Left cardiac atrium (tissue), 4 donors: ENCODE measurements at regions not wholly inside any gene's neighbourhood (a gene's known extent, or its start where the extent isn't known, plus 50 kb on each side); places are given as distances from the start of the nearest gene placed in this dataset.
A peak's percentile ranks its signal among the peaks of the same experiment; 100 is the strongest.
"Not testable (repeated sequence)": the region's sequence is repeated elsewhere in the genome, so short reads cannot be mapped to it uniquely, and the experiment has no call there.

ENCODE experiments used
- ATAC-seq, 2 donors: fragments of 200-7000 bp; cut with Tn5 transposase; one replicate each; pipeline ENCODE4 v1.9.1; 2020; ENCODE audit warnings: mild to moderate bottlenecking in 2 of 2, moderate library complexity in 2 of 2
- DNase-seq: peaks from one replicate; pipeline ENCODE4 v3.0.0-alpha.2; 2020
- intact Hi-C, 2 donors: fragments of 100-400 bp; cut with DNase I; formaldehyde crosslinking; loops; one replicate each; pipeline versions ENCODE4 v1.14.1 to v1.15.1; 2022 to 2023
- donor health status: DM: no; HTN: yes; CAD: no.
- donor health status: DM: no; HTN: yes; CAD: no; lungs with severe emphysema.
- donor health status: DM: yes; HTN: yes; CAD: no.
- donor health status: Dilated cardiomyopathy.

- intact Hi-C loops, result no loop called here
- DNase-seq, result no peak
- ATAC-seq, result no peak
Measured at GRCh38 chr5:71811779-71812178, 92.7 kb downstream of the CARTPT start.

DNA sequence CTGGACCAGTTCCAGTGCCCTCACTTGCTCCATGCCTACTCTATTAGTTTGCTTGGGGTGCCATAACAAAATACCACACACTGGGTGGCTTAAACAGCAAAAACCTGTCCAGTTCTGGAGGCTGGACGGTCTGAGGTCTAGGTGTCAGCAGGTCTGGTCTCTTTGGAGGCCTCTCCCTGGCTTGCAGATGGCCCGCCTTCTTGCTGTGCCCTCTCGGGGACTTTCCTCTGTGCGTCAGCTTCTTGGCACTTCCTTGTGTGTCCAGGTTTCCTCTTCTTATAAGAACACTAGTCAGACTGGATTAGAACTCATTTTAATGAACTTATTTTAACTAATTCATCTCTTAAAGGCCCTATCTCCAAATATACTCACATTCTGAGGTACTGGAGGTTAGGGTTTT is 97.2 kb downstream of the CARTPT start:
- DNase-seq (no peak), ATAC-seq (no peak)
- intact Hi-C loops, result no loop called here

DNA sequence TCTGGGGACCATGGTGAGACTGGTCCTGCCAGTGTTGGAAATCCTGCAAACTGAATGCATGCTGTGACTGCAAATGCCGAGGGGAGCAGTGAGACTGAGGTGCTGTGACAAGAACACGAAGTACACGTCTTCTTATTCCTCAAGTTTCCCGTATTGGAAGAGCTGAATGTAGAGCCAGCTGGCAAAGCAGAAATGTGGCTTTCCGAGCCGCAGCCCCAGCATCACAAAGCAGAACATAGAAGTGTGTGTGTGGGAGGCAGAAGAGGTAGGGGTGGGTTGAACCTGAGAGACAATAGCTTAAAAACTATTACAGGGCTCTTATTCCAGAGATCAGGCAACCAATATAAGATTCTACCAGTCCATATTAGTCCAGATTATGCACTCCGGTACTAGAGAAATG is 98.8 kb downstream of the CARTPT start:
- no peak for DNase-seq

GRCh38 chr5:71821029-71821428 is 102.0 kb downstream of the CARTPT start:
- intact Hi-C loops, result no loop called here

More for the DNA sequence above, 98.8 kb downstream of the CARTPT start:
- ATAC-seq, result no peak
- intact Hi-C loops, result no loop called here

DNA sequence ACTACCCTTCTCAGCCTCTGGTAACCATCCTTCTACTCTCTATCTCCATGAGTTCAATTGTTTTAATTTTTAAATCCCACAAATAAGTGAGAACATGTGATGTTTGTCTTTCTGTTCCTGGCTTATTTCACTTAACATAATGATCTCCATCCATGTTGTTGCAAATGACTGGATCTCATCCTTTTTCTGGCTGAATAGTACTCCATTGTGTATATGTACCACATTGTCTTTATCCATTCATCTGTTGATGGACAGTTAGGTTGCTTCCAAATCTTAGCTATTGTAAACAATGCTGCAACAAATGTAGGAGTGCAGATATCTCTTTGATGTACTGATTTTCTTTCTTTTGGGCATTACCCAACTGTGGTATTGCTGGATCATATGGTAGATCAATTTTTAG is 103.0 kb downstream of the CARTPT start:
- ATAC-seq, DNase-seq, intact Hi-C loops: not testable (repeated sequence)

More at GRCh38 chr5:71821029-71821428, 102.0 kb downstream of the CARTPT start:
- no peak for DNase-seq
- ATAC-seq, result no peak

GRCh38 chr5:71825992-71826391 is 106.9 kb downstream of the CARTPT start:
- DNase-seq, result no peak
- intact Hi-C loops, result no loop called here
- no peak for ATAC-seq

- intact Hi-C loops, result no loop called here
Measured at GRCh38 chr5:71828291-71829040, 109.4 kb downstream of the CARTPT start.

GRCh38 chr5:71829206-71829605 is 110.1 kb downstream of the CARTPT start:
- ATAC-seq, result no peak
- intact Hi-C loops, result no loop called here
- DNase-seq, result no peak

More at GRCh38 chr5:71828291-71829040, 109.4 kb downstream of the CARTPT start:
- ATAC-seq (no peak), DNase-seq (no peak)

- intact Hi-C loops, result loop anchor here in 1 of 2 donors (10.0 kb wide), 1 partner anchor 54 kb away; no protein-coding TSS in a partner anchor
- peak; percentile 94 to 95 for ATAC-seq
- peak; percentile 73 for DNase-seq
Measured at GRCh38 chr5:71830681-71831539, 111.8 kb downstream of the CARTPT start.

DNA sequence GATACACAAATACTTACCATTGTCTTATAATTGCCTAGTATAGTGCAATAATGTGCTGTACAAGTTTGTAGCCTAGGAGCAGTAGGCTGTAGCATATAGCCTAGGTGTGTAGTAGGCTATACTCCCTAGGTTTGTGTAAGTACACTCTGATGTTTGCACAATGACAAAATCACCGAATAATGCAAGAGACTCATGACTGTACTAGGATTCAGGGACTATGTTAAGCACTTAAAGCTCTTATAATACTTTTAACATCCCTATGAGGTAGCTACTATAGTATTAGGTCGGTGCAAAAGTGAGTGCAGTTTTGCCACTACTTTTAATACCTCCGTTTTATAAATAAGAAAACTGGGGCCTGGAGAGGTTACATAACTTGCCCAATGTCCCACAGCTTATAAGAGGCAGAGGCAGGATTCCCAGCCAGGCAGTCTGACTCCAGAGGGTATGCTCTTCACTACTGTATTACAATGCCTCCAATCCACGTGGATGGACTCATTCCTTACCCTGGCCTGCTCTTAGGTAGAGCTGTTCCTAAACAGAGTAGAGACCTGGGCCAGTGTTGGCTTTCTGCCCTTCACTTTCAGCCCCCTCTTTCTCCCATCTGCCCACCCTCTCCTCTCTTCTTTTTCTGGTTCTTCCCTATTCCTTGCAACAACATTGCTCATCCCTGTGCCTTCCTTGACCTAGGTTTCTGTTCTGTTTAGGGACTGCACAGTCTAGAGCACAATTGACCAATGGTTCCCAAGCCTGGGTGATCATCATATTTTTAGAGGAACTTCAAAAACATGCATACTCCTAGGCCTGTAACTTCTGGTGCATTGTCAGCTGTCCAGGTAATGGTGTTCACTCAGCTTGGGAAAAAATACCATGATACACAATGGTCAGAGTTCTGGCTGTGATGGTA is 114.0 kb downstream of the CARTPT start:
- no peak for DNase-seq
- no peak for ATAC-seq
- intact Hi-C loops, result loop anchor here in 1 of 2 donors (10.0 kb wide), 1 partner anchor 52 kb away; no protein-coding TSS in a partner anchor

- ATAC-seq, result no peak
- no peak for DNase-seq
- intact Hi-C loops, result loop anchor here in 1 of 2 donors (10.0 kb wide), 1 partner anchor 50 kb away; no protein-coding TSS in a partner anchor
Measured at GRCh38 chr5:71834601-71835000, 115.5 kb downstream of the CARTPT start.

GRCh38 chr5:71836084-71836483 is 117.0 kb downstream of the CARTPT start:
- ATAC-seq (no peak), DNase-seq (no peak)
- intact Hi-C loops, result loop anchor here in 1 of 2 donors (10.0 kb wide), 1 partner anchor 49 kb away; no protein-coding TSS in a partner anchor

GRCh38 chr5:71836559-71837112 is 117.6 kb downstream of the CARTPT start:
- intact Hi-C loops, result loop anchor here in 1 of 2 donors (10.0 kb wide), 1 partner anchor 48 kb away; no protein-coding TSS in a partner anchor
- no peak for DNase-seq
- no peak for ATAC-seq

- intact Hi-C loops, result loop anchor here in 1 of 2 donors (10.0 kb wide), 1 partner anchor 47 kb away; no protein-coding TSS in a partner anchor
- DNase-seq, result no peak
- ATAC-seq, result peak in 1 of 2 donors; percentile 63
Measured at GRCh38 chr5:71838286-71838685, 119.2 kb downstream of the CARTPT start.

DNA sequence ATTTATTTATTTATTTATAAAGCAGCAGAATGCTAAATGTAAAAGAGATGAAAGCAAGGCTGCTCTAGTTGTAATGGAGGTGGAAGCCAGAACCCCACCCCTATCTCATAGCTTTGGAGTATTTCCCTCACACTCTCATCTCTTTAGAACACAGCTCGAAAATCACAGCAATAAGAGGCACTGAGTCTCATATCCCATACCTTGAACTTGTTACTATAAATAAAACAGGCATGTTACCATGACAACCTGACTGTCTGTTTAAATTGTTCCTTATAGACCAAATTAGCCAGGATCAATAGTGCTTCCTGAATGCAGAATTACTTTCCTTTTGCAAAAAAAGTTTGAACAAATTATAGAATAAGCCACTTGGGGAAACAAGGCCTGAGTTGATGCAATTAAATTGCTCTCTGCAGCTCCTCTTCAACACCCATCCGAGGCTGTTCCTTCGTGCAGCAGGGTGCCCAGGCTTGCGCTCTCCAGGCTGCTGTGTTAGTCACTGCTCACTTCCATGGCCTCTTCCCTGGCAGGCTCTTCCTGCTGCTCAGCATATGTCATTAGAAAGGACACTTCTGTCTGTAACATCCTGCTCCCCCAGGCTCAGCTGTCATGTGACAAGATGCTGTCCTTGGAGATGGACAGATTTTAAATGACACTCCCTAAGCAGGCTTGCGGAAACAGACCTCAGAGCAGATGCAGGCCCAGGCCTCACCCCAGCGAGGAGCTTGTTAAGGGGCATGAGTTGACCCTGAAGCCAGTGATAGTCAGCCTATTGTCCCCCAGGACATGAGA is 120.2 kb downstream of the CARTPT start:
- DNase-seq (no peak), ATAC-seq (peak; percentile 19 to 85)
- intact Hi-C loops, result loop anchor here in 1 of 2 donors (10.0 kb wide), 1 partner anchor 46 kb away; no protein-coding TSS in a partner anchor

DNA sequence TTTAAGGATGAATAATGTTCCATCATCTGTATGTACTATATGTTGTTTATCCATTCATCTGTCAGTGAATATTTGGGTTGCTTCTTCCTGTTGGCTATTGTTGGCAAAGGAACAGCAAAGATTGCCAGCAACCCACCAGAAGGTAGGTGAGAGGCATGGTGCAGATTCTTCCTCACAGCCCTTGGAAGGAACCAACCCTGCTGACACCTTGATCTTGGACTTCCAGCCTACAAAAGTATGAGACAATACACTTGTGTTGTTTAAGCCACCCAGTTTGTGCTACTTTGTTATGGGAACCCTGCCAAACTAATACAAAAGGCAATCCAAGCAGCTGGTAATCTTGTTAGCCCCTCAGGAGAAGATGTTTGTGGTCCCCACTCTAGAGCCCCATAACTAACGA is 122.0 kb downstream of the CARTPT start:
- intact Hi-C loops, result no loop called here
- ATAC-seq (no peak), DNase-seq (no peak)

GRCh38 chr5:71843111-71843510 is 124.0 kb downstream of the CARTPT start:
- DNase-seq (no peak), ATAC-seq (no peak)
- intact Hi-C loops, result no loop called here

DNA sequence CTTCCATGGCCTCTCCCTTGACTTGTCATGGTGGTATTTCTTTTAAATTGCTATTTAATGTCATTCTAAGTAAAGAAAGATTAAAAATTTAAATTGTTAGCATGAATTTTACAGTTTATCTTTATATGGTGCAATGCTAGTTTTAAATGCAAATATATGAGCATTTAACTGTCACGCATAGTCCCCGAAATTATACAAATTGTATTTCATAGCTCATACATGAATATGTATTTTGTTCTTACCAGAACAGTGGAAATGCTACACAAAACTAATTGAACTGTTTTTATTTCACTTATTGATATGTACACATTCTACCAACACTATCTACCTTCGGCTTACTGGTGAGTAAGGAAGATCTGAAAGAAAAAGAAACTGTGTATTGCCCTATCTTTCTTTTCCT is 125.8 kb downstream of the CARTPT start:
- intact Hi-C loops, result no loop called here
- DNase-seq (no peak), ATAC-seq (no peak)
